ENCODE measurements at regions not wholly inside any gene's neighbourhood (a gene's known extent, or its start where the extent isn't known, plus 50 kb on each side); places are given as distances from the start of the nearest gene placed in this dataset.

GRCh38 chr14:36452860-36453259, 67.2 kb downstream of the NKX2-1 start (continued):
- TF ChIP-seq ARID4B (CRISPR knock-in tag; IDR thresholded peaks at IDR 0.05; ENCODE audit: borderline replicate concordance) (no peak), PRRX2 (CRISPR knock-in tag; IDR thresholded peaks at IDR 0.05) (no peak), SP1 (CRISPR knock-in tag; conservative IDR thresholded peaks at IDR 0.05) (no peak), AR (CRISPR knock-in tag; IDR thresholded peaks at IDR 0.05) (no peak), CREM (CRISPR knock-in tag; IDR thresholded peaks at IDR 0.05) (no peak), NR1H2 (CRISPR knock-in tag; IDR thresholded peaks at IDR 0.05) (no peak), STAT6 (CRISPR knock-in tag; conservative IDR thresholded peaks at IDR 0.05; ENCODE audit: low read depth) (no peak), E2F1 (CRISPR knock-in tag; IDR thresholded peaks at IDR 0.05) (no peak)

- ChIA-PET CTCF (interaction anchor here (0.6 to 6.2 kb wide), 24 partner anchors 9 to 382 kb away, joined by 3 to 69 read pairs (median 4); partner anchors contain the start of gene NKX2-8), POLR2A (no interaction called here)
- Mint-ChIP-seq H3K9me3 (no peaks in the 10 kb centered on the region), H3K27me3 (ENCODE audit: low read depth) (peaks cover 63% of the 10 kb centered on the region), H3K36me3 (no peaks in the 10 kb centered on the region), H3K27ac (no peak overlapping the region), H3K4me3 (no peak overlapping the region), H3K4me1 (peaks cover 11% of the 10 kb centered on the region)
- ATAC-seq (no peak; the same call in 1 of the 2 replicates), DNase-seq (ENCODE audit: low spot score) (no peak)
- TF ChIP-seq E2F5 (CRISPR knock-in tag; IDR thresholded peaks at IDR 0.05), result no peak
- TF ChIP-seq CTCF (IDR thresholded peaks at IDR 0.05), result no peak
- TF ChIP-seq CREM (CRISPR knock-in tag; IDR thresholded peaks at IDR 0.05), result no peak
- no peak for TF ChIP-seq ZSCAN18 (CRISPR knock-in tag; IDR thresholded peaks at IDR 0.05)
- TF ChIP-seq FOXP1 (CRISPR knock-in tag; IDR thresholded peaks at IDR 0.05; ENCODE audit: borderline replicate concordance), result no peak
- TF ChIP-seq GTF2I (CRISPR knock-in tag; conservative IDR thresholded peaks at IDR 0.05), result no peak
- no peak for TF ChIP-seq ATF1 (CRISPR knock-in tag; IDR thresholded peaks at IDR 0.05)
- TF ChIP-seq AFF4 (CRISPR knock-in tag; IDR thresholded peaks at IDR 0.05; ENCODE audit: borderline replicate concordance), result no peak
Measured at GRCh38 chr14:36451310-36452065, 68.5 kb downstream of the NKX2-1 start.
